HUES48 (cell line): ENCODE measurements at regions not wholly inside any gene's neighbourhood (a gene's known extent, or its start where the extent isn't known, plus 50 kb on each side); places are given as distances from the start of the nearest gene placed in this dataset.
"Not testable (repeated sequence)": the region's sequence is repeated elsewhere in the genome, so short reads cannot be mapped to it uniquely, and the experiment has no call there.

Source experiments
- H3K27ac ChIP-seq: one replicate; pipeline ENCODE4 v1.7.0; 2013; ENCODE audit warnings: low read depth, low read length, inconsistent platforms
- H3K27me3 ChIP-seq: 2 replicates; pipeline ENCODE4 v1.6.1; 2013; ENCODE audit warnings: mild to moderate bottlenecking, low read length; ENCODE audit not compliant: control insufficient read depth, insufficient read depth
- H3K36me3 ChIP-seq: 2 replicates; pipeline ENCODE4 v1.6.1; 2013; ENCODE audit warnings: low read length; ENCODE audit not compliant: control insufficient read depth, insufficient read depth
- H3K4me1 ChIP-seq: 2 replicates; pipeline ENCODE4 v1.6.1; 2013; ENCODE audit warnings: mild to moderate bottlenecking, low read length; ENCODE audit not compliant: control insufficient read depth, insufficient read depth
- H3K4me3 ChIP-seq: 2 replicates; pipeline ENCODE4 v1.5.1; 2013; ENCODE audit warnings: mild to moderate bottlenecking, low read depth, low read length
- H3K9ac ChIP-seq: 2 replicates; pipeline ENCODE4 v1.6.1; 2013; ENCODE audit warnings: mild to moderate bottlenecking, low read depth, low read length, moderate library complexity
- H3K9me3 ChIP-seq: 2 replicates; pipeline ENCODE4 v1.6.1; 2013; ENCODE audit warnings: low read length; ENCODE audit not compliant: control insufficient read depth, insufficient read depth

GRCh38 chr2:83186105-83186760 is 1272.8 kb downstream of the SUCLG1 start:
- no peaks in the 10 kb centered on the region for H3K4me1 ChIP-seq
- no peaks in the 10 kb centered on the region for H3K36me3 ChIP-seq
- H3K9me3 ChIP-seq: peaks cover 2% of the 10 kb centered on the region; the same call in 1 of the 2 replicates
- no peak overlapping the region for H3K9ac ChIP-seq
- no peak overlapping the region for H3K27ac ChIP-seq
- H3K27me3 ChIP-seq: no peaks in the 10 kb centered on the region
- no peak overlapping the region for H3K4me3 ChIP-seq

- H3K27me3 ChIP-seq, H3K9ac ChIP-seq, H3K4me1 ChIP-seq, H3K9me3 ChIP-seq, H3K27ac ChIP-seq, H3K36me3 ChIP-seq, H3K4me3 ChIP-seq: not testable (repeated sequence)
Measured at GRCh38 chr2:83180862-83181530, 1278.1 kb downstream of the SUCLG1 start.

- no peaks in the 10 kb centered on the region for H3K4me1 ChIP-seq
- H3K4me3 ChIP-seq: no peak overlapping the region
- H3K27me3 ChIP-seq: no peaks in the 10 kb centered on the region
- H3K9me3 ChIP-seq: peaks cover 4% of the 10 kb centered on the region; the same call in 1 of the 2 replicates
- H3K27ac ChIP-seq: no peak overlapping the region
- H3K36me3 ChIP-seq: no peaks in the 10 kb centered on the region
- H3K9ac ChIP-seq: no peak overlapping the region
Measured at GRCh38 chr2:83176539-83176938, 1282.5 kb downstream of the SUCLG1 start.

GRCh38 chr2:83172841-83173240 is 1286.2 kb downstream of the SUCLG1 start:
- no peaks in the 10 kb centered on the region for H3K36me3 ChIP-seq

GRCh38 chr2:83168377-83168776 is 1290.7 kb downstream of the SUCLG1 start:
- Histone ChIP-seq H3K27me3 (no peaks in the 10 kb centered on the region), H3K4me1 (no peaks in the 10 kb centered on the region), H3K4me3 (no peak overlapping the region), H3K9me3 (no peaks in the 10 kb centered on the region), H3K9ac (no peak overlapping the region), H3K27ac (no peak overlapping the region), H3K36me3 (no peaks in the 10 kb centered on the region)

More at GRCh38 chr2:83172841-83173240, 1286.2 kb downstream of the SUCLG1 start:
- H3K9me3 ChIP-seq: no peaks in the 10 kb centered on the region
- H3K4me1 ChIP-seq: no peaks in the 10 kb centered on the region
- no peak overlapping the region for H3K27ac ChIP-seq
- no peaks in the 10 kb centered on the region for H3K27me3 ChIP-seq
- H3K9ac ChIP-seq: no peak overlapping the region
- H3K4me3 ChIP-seq: no peak overlapping the region

GRCh38 chr2:83162421-83162820 is 1296.7 kb downstream of the SUCLG1 start:
- no peaks in the 10 kb centered on the region for H3K9me3 ChIP-seq
- no peaks in the 10 kb centered on the region for H3K36me3 ChIP-seq
- no peak overlapping the region for H3K9ac ChIP-seq
- H3K27ac ChIP-seq: no peak overlapping the region
- no peaks in the 10 kb centered on the region for H3K27me3 ChIP-seq
- H3K4me1 ChIP-seq: no peaks in the 10 kb centered on the region
- H3K4me3 ChIP-seq: no peak overlapping the region

GRCh38 chr2:83160571-83160970 is 1298.5 kb downstream of the SUCLG1 start:
- no peaks in the 10 kb centered on the region for H3K4me1 ChIP-seq
- H3K9me3 ChIP-seq: peaks cover 3% of the 10 kb centered on the region; the same call in 1 of the 2 replicates
- H3K36me3 ChIP-seq: no peaks in the 10 kb centered on the region
- H3K27ac ChIP-seq: no peak overlapping the region
- H3K27me3 ChIP-seq: no peaks in the 10 kb centered on the region
- H3K4me3 ChIP-seq: no peak overlapping the region
- H3K9ac ChIP-seq: no peak overlapping the region

- H3K36me3 ChIP-seq: no peaks in the 10 kb centered on the region
- no peaks in the 10 kb centered on the region for H3K27me3 ChIP-seq
- no peak overlapping the region for H3K27ac ChIP-seq
- H3K9ac ChIP-seq: no peak overlapping the region
- H3K4me1 ChIP-seq: no peaks in the 10 kb centered on the region
- H3K9me3 ChIP-seq: peaks cover 5% of the 10 kb centered on the region; the same call in 1 of the 2 replicates
- no peak overlapping the region for H3K4me3 ChIP-seq
Measured at GRCh38 chr2:83155826-83156225, 1303.3 kb downstream of the SUCLG1 start.

GRCh38 chr2:83143946-83144345 is 1315.1 kb downstream of the SUCLG1 start:
- Histone ChIP-seq H3K4me3 (no peak overlapping the region), H3K4me1 (peaks cover 5% of the 10 kb centered on the region; the same call in 1 of the 2 replicates), H3K27ac (no peak overlapping the region), H3K9ac (no peak overlapping the region), H3K9me3 (no peaks in the 10 kb centered on the region), H3K27me3 (no peaks in the 10 kb centered on the region), H3K36me3 (no peaks in the 10 kb centered on the region)

GRCh38 chr2:83142934-83143333 is 1316.1 kb downstream of the SUCLG1 start:
- Histone ChIP-seq H3K4me3 (no peak overlapping the region), H3K36me3 (no peaks in the 10 kb centered on the region), H3K27ac (no peak overlapping the region), H3K4me1 (peaks cover 5% of the 10 kb centered on the region; the same call in 1 of the 2 replicates), H3K9me3 (no peaks in the 10 kb centered on the region), H3K9ac (no peak overlapping the region), H3K27me3 (no peaks in the 10 kb centered on the region)

- no peak overlapping the region for H3K27ac ChIP-seq
Measured at GRCh38 chr2:83115606-83116005, 1343.5 kb downstream of the SUCLG1 start.

More at GRCh38 chr2:83115606-83116005, 1343.5 kb downstream of the SUCLG1 start:
- no peaks in the 10 kb centered on the region for H3K36me3 ChIP-seq
- no peak overlapping the region for H3K4me3 ChIP-seq
- no peaks in the 10 kb centered on the region; the same call in 1 of the 2 replicates for H3K9me3 ChIP-seq
- H3K4me1 ChIP-seq: no peaks in the 10 kb centered on the region
- H3K27me3 ChIP-seq: no peaks in the 10 kb centered on the region
- H3K9ac ChIP-seq: no peak overlapping the region
